ENCODE measurements at regions not wholly inside any gene's neighbourhood (a gene's known extent, or its start where the extent isn't known, plus 50 kb on each side); places are given as distances from the start of the nearest gene placed in this dataset.

- no peaks in the 10 kb centered on the region for H3K4me1 ChIP-seq (ENCODE audit: control insufficient read depth, extremely low read depth, insufficient read depth, low read length)
- no peak overlapping the region for H2AFZ ChIP-seq (ENCODE audit: low read depth, low read length)
- FAIRE-seq: no peak
- H3K9ac ChIP-seq (replicated peaks; ENCODE audit: extremely low read depth, insufficient read depth, low read length): no peak overlapping the region
- H3K79me2 ChIP-seq (ENCODE audit: control insufficient read depth, insufficient read depth, low read length): no peaks in the 10 kb centered on the region
- no TSS peak for BruUV-seq (replicated peaks)
- peaks cover 5% of the 10 kb centered on the region for H3K9me3 ChIP-seq (replicated peaks; ENCODE audit: control insufficient read depth, insufficient read depth, low read length)
- no peak overlapping the region for H3K4me3 ChIP-seq (replicated peaks in 1 of 3; ENCODE audit: insufficient read depth in 1 of 3, low read depth in 1 of 3, low read length in 3 of 3)
- H3K27me3 ChIP-seq (ENCODE audit: control insufficient read depth in 2 of 2, insufficient read depth in 2 of 2, low read length in 2 of 2): no peaks in the 10 kb centered on the region
- intact Hi-C loops (cut with micrococcal nuclease) (no loop called here), dilution Hi-C loops (cut with MboI; ENCODE audit: extremely low pct_ligation_motif_present, low sequenced_read_pairs) (no loop called here)
- CTCF ChIA-PET: no interaction called here
- H3K9me1 ChIP-seq (replicated peaks; ENCODE audit: control insufficient read depth, extremely low read depth, insufficient read depth, low read length): no peaks in the 10 kb centered on the region
- H3K27ac ChIP-seq (ENCODE audit: insufficient read depth, low read depth, low read length): no peak overlapping the region
- no peaks in the 10 kb centered on the region for H3K36me3 ChIP-seq (ENCODE audit: control insufficient read depth in 2 of 2, extremely low read depth in 1 of 2, insufficient read depth in 2 of 2, low read length in 2 of 2)
- TF ChIP-seq FOS (IDR thresholded peaks at IDR 0.05; ENCODE audit: borderline replicate concordance, insufficient read depth, low read length): no peak
- TF ChIP-seq MAX (IDR thresholded peaks at IDR 0.05; ENCODE audit: insufficient read depth, insufficient read length): no peak
- TF ChIP-seq MYC (IDR thresholded peaks at IDR 0.05; ENCODE audit: low read depth, low read length): no peak
- TF ChIP-seq EZH2 (IDR thresholded peaks at IDR 0.05; ENCODE audit: borderline replicate concordance, low read depth, low read length, severe bottlenecking): no peak
- no peak for TF ChIP-seq CTCF (IDR thresholded peaks at IDR 0.05; ENCODE audit: extremely low read depth in 1 of 2, insufficient read depth in 1 of 2, low read depth in 1 of 2, low read length in 2 of 2)
- no peak for TF ChIP-seq POLR2A (IDR thresholded peaks at IDR 0.05; ENCODE audit: low read depth, low read length)
- no peak for TF ChIP-seq POLR2AphosphoS5 (IDR thresholded peaks at IDR 0.05; ENCODE audit: insufficient read depth, low read depth, low read length)
- no peak for TF ChIP-seq GATA2 (IDR thresholded peaks at IDR 0.05; ENCODE audit: insufficient read depth, insufficient read length, low read depth, low read length)
- TF ChIP-seq JUN (IDR thresholded peaks at IDR 0.05; ENCODE audit: borderline replicate concordance, insufficient read depth, insufficient read length, low read depth): no peak
- DNase-seq (ENCODE audit: low read depth, low spot score): no peak
- no peaks in the 10 kb centered on the region for H4K20me1 ChIP-seq (replicated peaks; ENCODE audit: control insufficient read depth, extremely low read depth, insufficient read depth, low read length)
- POLR2A ChIA-PET: no interaction called here
- no peak overlapping the region for H3K4me2 ChIP-seq (ENCODE audit: insufficient read depth, low read length)
These were observed 1154.6 kb downstream of the OLFM4 start for GRCh38 chr13:54183166-54183565.
